ENCODE measurements at regions not wholly inside any gene's neighbourhood (a gene's known extent, or its start where the extent isn't known, plus 50 kb on each side); places are given as distances from the start of the nearest gene placed in this dataset.

- TF ChIP-seq GATA2 (IDR thresholded peaks at IDR 0.05; ENCODE audit: low read depth, low read length): no peak
- no peak for TF ChIP-seq GATA3 (IDR thresholded peaks at IDR 0.05; ENCODE audit: low read depth, low read length)
These were observed 976.8 kb upstream of the ADGRL3 start for GRCh38 chr4:60223208-60223923.
